ENCODE measurements at regions not wholly inside any gene's neighbourhood (a gene's known extent, or its start where the extent isn't known, plus 50 kb on each side); places are given as distances from the start of the nearest gene placed in this dataset.

GRCh38 chr9:89655990-89656657 lies 51.3 kb downstream of the GADD45G start:
- H3K9me2 ChIP-seq (replicated peaks; ENCODE audit: insufficient read depth, low read length) = no peaks in the 10 kb centered on the region
- H3K36me3 ChIP-seq (ENCODE audit: insufficient read depth, low read length) = no peaks in the 10 kb centered on the region
- no peaks in the 10 kb centered on the region for H4K20me1 ChIP-seq (ENCODE audit: insufficient read depth, low read depth, low read length)
- H3K27ac ChIP-seq (ENCODE audit: low read length) = no peak overlapping the region
- no peaks in the 10 kb centered on the region for H3K4me1 ChIP-seq (ENCODE audit: low read length)
- no peak overlapping the region for H2AFZ ChIP-seq (ENCODE audit: low read length)
- no peak overlapping the region for H3K4me2 ChIP-seq (ENCODE audit: low read depth, low read length, poor library complexity, severe bottlenecking)
- no peaks in the 10 kb centered on the region for H3K9me3 ChIP-seq (ENCODE audit: low read length)
- H3K9ac ChIP-seq (ENCODE audit: low read length) = no peak overlapping the region
- H3K79me2 ChIP-seq (ENCODE audit: low read length) = no peaks in the 10 kb centered on the region
- H3K4me3 ChIP-seq (ENCODE audit: low read length) = no peak overlapping the region
- H3K27me3 ChIP-seq (ENCODE audit: low read length) = no peaks in the 10 kb centered on the region
- DNase-seq = no peak

- H3K27ac ChIP-seq (ENCODE audit: low read length) = no peak overlapping the region
- H3K36me3 ChIP-seq (ENCODE audit: insufficient read depth, low read length) = no peaks in the 10 kb centered on the region
- no peak overlapping the region for H3K9ac ChIP-seq (ENCODE audit: low read length)
- no peaks in the 10 kb centered on the region for H3K9me3 ChIP-seq (ENCODE audit: low read length)
- H3K79me2 ChIP-seq (ENCODE audit: low read length) = no peaks in the 10 kb centered on the region
- no peaks in the 10 kb centered on the region for H3K27me3 ChIP-seq (ENCODE audit: low read length)
- H2AFZ ChIP-seq (ENCODE audit: low read length) = no peak overlapping the region
- no peaks in the 10 kb centered on the region for H3K4me1 ChIP-seq (ENCODE audit: low read length)
- no peak overlapping the region for H3K4me2 ChIP-seq (ENCODE audit: low read depth, low read length, poor library complexity, severe bottlenecking)
- no peak overlapping the region for H3K4me3 ChIP-seq (ENCODE audit: low read length)
- no peaks in the 10 kb centered on the region for H4K20me1 ChIP-seq (ENCODE audit: insufficient read depth, low read depth, low read length)
- DNase-seq = no peak
- H3K9me2 ChIP-seq (replicated peaks; ENCODE audit: insufficient read depth, low read length) = no peaks in the 10 kb centered on the region
Measured at GRCh38 chr9:89657295-89657694, 52.5 kb downstream of the GADD45G start.

- Histone ChIP-seq H3K9me2 (replicated peaks; ENCODE audit: insufficient read depth, low read length) (no peaks in the 10 kb centered on the region), H2AFZ (ENCODE audit: low read length) (no peak overlapping the region), H3K36me3 (ENCODE audit: insufficient read depth, low read length) (no peaks in the 10 kb centered on the region), H3K79me2 (ENCODE audit: low read length) (no peaks in the 10 kb centered on the region), H3K9me3 (ENCODE audit: low read length) (no peaks in the 10 kb centered on the region), H4K20me1 (ENCODE audit: insufficient read depth, low read depth, low read length) (no peaks in the 10 kb centered on the region), H3K4me3 (ENCODE audit: low read length) (no peak overlapping the region), H3K9ac (ENCODE audit: low read length) (no peak overlapping the region), H3K4me2 (ENCODE audit: low read depth, low read length, poor library complexity, severe bottlenecking) (no peak overlapping the region), H3K4me1 (ENCODE audit: low read length) (no peaks in the 10 kb centered on the region), H3K27me3 (ENCODE audit: low read length) (no peaks in the 10 kb centered on the region), H3K27ac (ENCODE audit: low read length) (no peak overlapping the region)
- no peak for DNase-seq
Measured at GRCh38 chr9:89657765-89658164, 53.0 kb downstream of the GADD45G start.

- H3K9me2 ChIP-seq (replicated peaks; ENCODE audit: insufficient read depth, low read length) = no peaks in the 10 kb centered on the region
- H3K79me2 ChIP-seq (ENCODE audit: low read length) = no peaks in the 10 kb centered on the region
- no peaks in the 10 kb centered on the region for H3K36me3 ChIP-seq (ENCODE audit: insufficient read depth, low read length)
- H3K4me3 ChIP-seq (ENCODE audit: low read length) = no peak overlapping the region
- H3K9me3 ChIP-seq (ENCODE audit: low read length) = no peaks in the 10 kb centered on the region
- no peak overlapping the region for H3K4me2 ChIP-seq (ENCODE audit: low read depth, low read length, poor library complexity, severe bottlenecking)
- no peaks in the 10 kb centered on the region for H3K27me3 ChIP-seq (ENCODE audit: low read length)
- no peak for DNase-seq
- no peak overlapping the region for H3K9ac ChIP-seq (ENCODE audit: low read length)
- H4K20me1 ChIP-seq (ENCODE audit: insufficient read depth, low read depth, low read length) = no peaks in the 10 kb centered on the region
- no peak overlapping the region for H3K27ac ChIP-seq (ENCODE audit: low read length)
- no peaks in the 10 kb centered on the region for H3K4me1 ChIP-seq (ENCODE audit: low read length)
- H2AFZ ChIP-seq (ENCODE audit: low read length) = no peak overlapping the region
Measured at GRCh38 chr9:89658401-89658800, 53.6 kb downstream of the GADD45G start.

- no peaks in the 10 kb centered on the region for H3K4me1 ChIP-seq (ENCODE audit: low read length)
- no peak overlapping the region for H3K4me3 ChIP-seq (ENCODE audit: low read length)
- DNase-seq = no peak
- no peaks in the 10 kb centered on the region for H3K27me3 ChIP-seq (ENCODE audit: low read length)
- no peaks in the 10 kb centered on the region for H3K9me2 ChIP-seq (replicated peaks; ENCODE audit: insufficient read depth, low read length)
- no peaks in the 10 kb centered on the region for H4K20me1 ChIP-seq (ENCODE audit: insufficient read depth, low read depth, low read length)
- H3K27ac ChIP-seq (ENCODE audit: low read length) = no peak overlapping the region
- H3K4me2 ChIP-seq (ENCODE audit: low read depth, low read length, poor library complexity, severe bottlenecking) = no peak overlapping the region
- H3K9me3 ChIP-seq (ENCODE audit: low read length) = no peaks in the 10 kb centered on the region
- no peak overlapping the region for H3K9ac ChIP-seq (ENCODE audit: low read length)
- H2AFZ ChIP-seq (ENCODE audit: low read length) = no peak overlapping the region
- H3K79me2 ChIP-seq (ENCODE audit: low read length) = no peaks in the 10 kb centered on the region
- H3K36me3 ChIP-seq (ENCODE audit: insufficient read depth, low read length) = no peaks in the 10 kb centered on the region
Measured at GRCh38 chr9:89658931-89659330, 54.1 kb downstream of the GADD45G start.

GRCh38 chr9:89659473-89659872 lies 54.7 kb downstream of the GADD45G start:
- Histone ChIP-seq H3K4me3 (ENCODE audit: low read length) (no peak overlapping the region), H3K9me3 (ENCODE audit: low read length) (no peaks in the 10 kb centered on the region), H3K79me2 (ENCODE audit: low read length) (no peaks in the 10 kb centered on the region), H3K36me3 (ENCODE audit: insufficient read depth, low read length) (no peaks in the 10 kb centered on the region), H3K27me3 (ENCODE audit: low read length) (no peaks in the 10 kb centered on the region), H2AFZ (ENCODE audit: low read length) (no peak overlapping the region), H4K20me1 (ENCODE audit: insufficient read depth, low read depth, low read length) (no peaks in the 10 kb centered on the region), H3K4me2 (ENCODE audit: low read depth, low read length, poor library complexity, severe bottlenecking) (no peak overlapping the region), H3K4me1 (ENCODE audit: low read length) (no peaks in the 10 kb centered on the region), H3K27ac (ENCODE audit: low read length) (no peak overlapping the region), H3K9me2 (replicated peaks; ENCODE audit: insufficient read depth, low read length) (no peaks in the 10 kb centered on the region), H3K9ac (ENCODE audit: low read length) (no peak overlapping the region)
- no peak for DNase-seq

GRCh38 chr9:89659891-89660685 lies 55.3 kb downstream of the GADD45G start:
- H2AFZ ChIP-seq (ENCODE audit: low read length) = no peak overlapping the region
- no peak overlapping the region for H3K27ac ChIP-seq (ENCODE audit: low read length)
- no peak overlapping the region for H3K4me3 ChIP-seq (ENCODE audit: low read length)
- H3K9me3 ChIP-seq (ENCODE audit: low read length) = no peaks in the 10 kb centered on the region
- no peak overlapping the region for H3K9ac ChIP-seq (ENCODE audit: low read length)
- H3K36me3 ChIP-seq (ENCODE audit: insufficient read depth, low read length) = no peaks in the 10 kb centered on the region
- H3K9me2 ChIP-seq (replicated peaks; ENCODE audit: insufficient read depth, low read length) = no peaks in the 10 kb centered on the region
- no peak for DNase-seq
- no peaks in the 10 kb centered on the region for H3K4me1 ChIP-seq (ENCODE audit: low read length)
- H3K4me2 ChIP-seq (ENCODE audit: low read depth, low read length, poor library complexity, severe bottlenecking) = no peak overlapping the region
- H3K79me2 ChIP-seq (ENCODE audit: low read length) = no peaks in the 10 kb centered on the region
- H3K27me3 ChIP-seq (ENCODE audit: low read length) = no peaks in the 10 kb centered on the region
- no peaks in the 10 kb centered on the region for H4K20me1 ChIP-seq (ENCODE audit: insufficient read depth, low read depth, low read length)

GRCh38 chr9:89661391-89661949 lies 56.7 kb downstream of the GADD45G start:
- H4K20me1 ChIP-seq (ENCODE audit: insufficient read depth, low read depth, low read length) = no peaks in the 10 kb centered on the region
- H3K27ac ChIP-seq (ENCODE audit: low read length) = no peak overlapping the region
- no peaks in the 10 kb centered on the region for H3K9me3 ChIP-seq (ENCODE audit: low read length)
- H3K4me1 ChIP-seq (ENCODE audit: low read length) = no peaks in the 10 kb centered on the region
- no peaks in the 10 kb centered on the region for H3K9me2 ChIP-seq (replicated peaks; ENCODE audit: insufficient read depth, low read length)
- no peak overlapping the region for H3K4me2 ChIP-seq (ENCODE audit: low read depth, low read length, poor library complexity, severe bottlenecking)
- DNase-seq = no peak
- H3K4me3 ChIP-seq (ENCODE audit: low read length) = no peak overlapping the region
- no peaks in the 10 kb centered on the region for H3K27me3 ChIP-seq (ENCODE audit: low read length)
- no peaks in the 10 kb centered on the region for H3K36me3 ChIP-seq (ENCODE audit: insufficient read depth, low read length)
- no peak overlapping the region for H2AFZ ChIP-seq (ENCODE audit: low read length)
- H3K79me2 ChIP-seq (ENCODE audit: low read length) = no peaks in the 10 kb centered on the region
- H3K9ac ChIP-seq (ENCODE audit: low read length) = no peak overlapping the region

Data from Karpas-422 (cell line).